Erythroblast (primary cell): ENCODE measurements at regions not wholly inside any gene's neighbourhood (a gene's known extent, or its start where the extent isn't known, plus 50 kb on each side); places are given as distances from the start of the nearest gene placed in this dataset.

ENCODE experiments used
- DNase-seq, 2 experiments: peaks; one replicate each; lab custom pipeline; 2025; lab: John Stamatoyannopoulos, UW
- GATA1 ChIP-seq: IDR thresholded peaks from 2 replicates; pipeline ENCODE4 v1.6.1; 2011; ENCODE audit warnings: low read depth, mild to moderate bottlenecking, control low read depth, low read length, moderate library complexity
- POLR2A ChIP-seq: IDR thresholded peaks from 2 replicates; pipeline ENCODE4 v1.6.1; 2011; ENCODE audit warnings: mild to moderate bottlenecking, low read length

DNA sequence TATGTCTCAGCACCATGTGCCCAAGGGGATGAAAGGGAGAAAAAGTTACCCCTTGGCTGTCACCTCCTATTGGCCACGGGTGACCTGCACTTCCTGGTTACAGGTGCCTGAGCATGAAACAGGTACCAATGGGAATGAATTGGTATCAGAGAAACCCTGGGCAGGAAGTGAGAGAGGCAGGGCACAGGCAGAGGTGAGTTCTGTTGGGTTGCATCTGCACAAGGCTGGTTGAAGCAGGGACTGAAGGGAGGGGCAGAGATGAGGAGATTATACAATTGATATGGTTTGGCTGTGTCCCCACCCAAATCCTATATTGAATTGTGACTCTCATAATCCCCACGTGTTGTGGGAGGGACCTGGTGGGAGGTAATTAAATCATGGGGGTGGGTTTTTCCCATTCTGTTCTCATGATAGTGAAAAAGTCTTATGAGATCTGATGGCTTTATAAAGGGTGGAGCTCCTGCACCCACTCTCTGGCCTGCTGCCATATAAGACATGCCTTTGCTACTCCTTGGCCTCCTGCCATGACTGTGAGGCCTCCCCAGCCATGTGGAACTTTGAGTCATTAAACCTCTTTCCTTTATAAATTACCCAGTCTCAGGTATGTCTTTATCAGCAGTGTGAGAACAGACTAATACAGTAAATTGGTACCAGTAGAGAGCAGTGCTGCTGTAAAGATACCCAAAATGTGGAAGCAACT, 291.8 kb downstream of the LRFN2 start:
- TF ChIP-seq POLR2A (no peak), GATA1 (no peak)
- no peak for DNase-seq

DNA sequence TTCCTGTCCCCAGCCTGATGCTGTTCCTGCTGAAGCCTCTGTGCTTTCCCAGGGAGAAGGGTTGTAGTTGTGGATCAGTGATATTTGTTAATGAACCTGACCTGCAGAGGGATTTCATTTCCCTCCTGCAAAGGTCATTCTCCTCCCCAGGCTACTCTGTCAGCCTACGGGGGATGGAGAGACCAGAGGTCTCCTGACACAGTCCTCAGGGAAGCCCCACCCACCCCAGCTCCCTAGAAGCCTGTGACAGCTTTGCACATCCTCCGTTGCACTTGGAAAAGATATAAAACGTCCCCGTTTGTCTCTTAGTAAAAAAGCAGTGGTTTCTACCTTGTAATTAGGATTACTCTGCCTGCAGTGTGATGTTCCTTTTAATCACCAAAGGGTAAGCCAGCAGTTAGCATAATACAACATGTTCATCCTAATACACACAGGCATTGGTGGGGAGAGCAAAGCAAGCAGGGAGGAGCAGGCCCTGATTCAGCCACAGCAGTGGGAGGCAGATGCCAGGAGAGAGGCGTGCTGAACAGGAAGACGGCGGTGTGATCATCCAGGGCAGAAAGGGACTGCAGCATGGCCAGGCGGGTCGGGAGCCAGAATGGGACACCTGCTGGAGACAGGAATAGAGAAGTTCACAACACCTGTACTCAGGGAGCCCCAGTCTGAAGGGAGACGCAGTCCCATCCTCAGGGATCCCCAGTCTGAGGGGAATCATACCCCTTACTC, 293.5 kb downstream of the LRFN2 start:
- TF ChIP-seq GATA1, result no peak
- TF ChIP-seq POLR2A, result no peak
- no peak for DNase-seq

DNA sequence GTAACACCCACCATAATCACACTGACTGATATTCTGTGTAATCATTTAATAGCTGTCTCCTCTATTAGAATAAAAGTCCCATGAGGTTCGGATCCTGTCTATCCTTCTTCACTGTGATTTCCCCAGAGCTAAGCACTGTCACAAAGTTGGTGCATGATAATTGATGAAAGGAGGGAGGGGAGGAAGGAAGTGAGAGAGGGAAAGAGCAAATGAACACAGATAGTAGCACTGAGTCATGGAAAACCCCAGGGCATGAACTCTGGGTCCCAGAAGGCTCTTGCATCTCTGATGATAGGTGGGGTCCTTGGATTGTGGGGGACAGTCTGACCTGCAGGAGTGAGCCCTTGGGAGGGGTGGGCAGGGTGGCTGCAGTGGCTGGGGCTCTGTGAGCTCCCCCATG, 294.1 kb downstream of the LRFN2 start:
- no peak for DNase-seq
- no peak for TF ChIP-seq GATA1
- no peak for TF ChIP-seq POLR2A

DNA sequence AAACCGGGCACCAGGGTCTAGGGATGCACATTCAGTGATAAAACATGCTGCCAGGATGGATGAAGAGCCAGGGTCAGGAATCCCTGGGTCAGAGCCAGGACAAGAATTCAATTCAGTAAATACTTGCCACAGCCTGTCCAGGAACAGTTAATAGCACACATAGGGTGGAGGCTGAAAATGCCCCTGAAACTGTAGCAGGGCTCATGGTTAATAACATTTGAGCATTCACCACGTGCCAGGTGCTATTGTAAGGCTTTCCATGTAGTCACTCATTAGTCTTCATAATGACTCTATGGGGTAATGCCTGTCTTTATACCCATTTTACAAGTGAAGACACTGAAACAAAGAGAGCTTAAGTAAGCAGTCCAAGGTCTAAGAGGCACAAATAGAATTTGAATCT, 296.3 kb downstream of the LRFN2 start:
- no peak for TF ChIP-seq POLR2A
- TF ChIP-seq GATA1, result no peak
- no peak for DNase-seq

DNA sequence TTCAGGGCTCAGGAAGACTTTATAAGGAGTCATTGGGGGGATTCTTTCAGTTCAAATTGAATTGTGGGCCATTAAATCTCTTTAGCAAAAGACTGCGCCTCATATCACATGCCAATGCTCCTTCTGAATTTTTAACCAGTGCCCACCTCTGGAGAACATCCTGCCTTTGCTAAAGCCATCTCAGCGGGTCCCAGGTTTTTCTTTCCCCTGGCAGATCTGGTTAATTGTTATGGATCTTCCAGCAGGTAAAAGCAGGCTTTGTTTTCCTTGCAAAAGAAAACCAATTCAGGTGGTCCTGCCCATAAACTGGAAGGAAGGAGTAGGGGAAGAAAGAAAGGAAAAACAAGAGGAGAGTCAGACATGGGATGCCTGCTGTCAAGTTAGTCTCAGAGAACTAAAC, 298.2 kb downstream of the LRFN2 start:
- TF ChIP-seq POLR2A, result no peak
- TF ChIP-seq GATA1, result no peak
- DNase-seq, result no peak

- TF ChIP-seq GATA1 (no peak), POLR2A (no peak)
- no peak for DNase-seq
These were observed 299.8 kb downstream of the LRFN2 start for GRCh38 chr6:40287296-40287850.

DNA sequence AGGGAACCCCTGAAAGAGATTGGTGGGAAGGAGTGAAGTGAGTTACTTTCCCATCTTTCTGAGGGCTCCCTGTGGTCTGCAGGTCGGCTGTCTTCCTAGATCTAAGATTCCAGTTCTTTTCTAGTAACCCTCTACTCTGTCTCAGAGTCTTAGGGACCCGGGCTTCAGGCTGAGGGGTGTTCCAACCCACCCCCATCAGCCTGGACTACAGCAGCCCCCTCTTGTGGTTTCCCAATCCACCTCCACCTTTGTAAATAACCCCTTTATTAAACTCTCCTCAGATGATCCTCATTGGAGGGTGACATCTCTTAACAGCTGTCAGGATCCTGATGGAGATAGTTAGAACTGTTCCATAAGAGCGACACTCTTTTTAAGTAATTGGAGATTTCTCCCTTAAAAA, 300.4 kb downstream of the LRFN2 start:
- DNase-seq, result no peak
- TF ChIP-seq POLR2A (no peak), GATA1 (no peak)

- no peak for DNase-seq
- TF ChIP-seq GATA1 (no peak), POLR2A (no peak)
These were observed 301.2 kb downstream of the LRFN2 start for GRCh38 chr6:40285996-40286395.

DNA sequence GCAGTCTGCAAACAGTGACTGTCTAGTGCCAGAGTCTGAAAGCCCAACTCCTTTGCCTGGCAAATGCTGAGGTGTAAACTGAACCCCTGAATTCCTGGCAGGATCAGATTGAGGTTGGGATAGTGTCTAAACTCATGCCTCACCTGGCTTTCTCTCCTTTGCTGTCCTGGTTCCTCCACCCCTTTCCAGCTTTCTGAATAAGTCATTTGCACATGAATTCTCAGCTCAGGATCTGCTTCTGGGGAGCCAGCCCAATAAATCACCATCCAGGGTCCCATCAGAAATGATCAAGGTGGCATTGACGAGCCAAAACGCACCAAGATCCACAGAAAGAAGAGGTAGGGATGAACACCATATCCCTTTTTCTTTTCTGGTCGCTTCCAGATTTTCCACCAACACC, 301.6 kb downstream of the LRFN2 start:
- no peak for TF ChIP-seq POLR2A
- TF ChIP-seq GATA1, result no peak
- no peak for DNase-seq

DNA sequence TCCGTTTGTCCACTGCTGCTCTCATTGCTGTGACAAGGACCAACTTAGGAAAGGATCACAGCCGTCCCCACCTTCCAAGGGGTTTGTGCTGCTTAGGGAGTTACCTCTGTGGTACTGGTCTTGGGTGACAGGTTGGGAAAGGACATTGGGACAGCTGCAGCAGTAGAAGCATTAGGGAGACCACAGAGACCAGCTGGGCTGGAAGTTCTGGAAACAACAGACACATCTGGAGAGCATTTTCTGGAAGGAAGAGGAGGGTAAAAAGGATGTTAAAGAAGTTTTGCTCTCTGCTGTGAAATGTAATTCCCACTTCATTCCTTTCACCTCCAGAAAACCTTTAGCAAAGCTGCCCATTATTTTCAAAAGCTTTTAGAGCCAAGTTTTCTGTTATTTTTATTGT, 304.2 kb downstream of the LRFN2 start:
- no peak for DNase-seq
- TF ChIP-seq GATA1 (no peak), POLR2A (no peak)

DNA sequence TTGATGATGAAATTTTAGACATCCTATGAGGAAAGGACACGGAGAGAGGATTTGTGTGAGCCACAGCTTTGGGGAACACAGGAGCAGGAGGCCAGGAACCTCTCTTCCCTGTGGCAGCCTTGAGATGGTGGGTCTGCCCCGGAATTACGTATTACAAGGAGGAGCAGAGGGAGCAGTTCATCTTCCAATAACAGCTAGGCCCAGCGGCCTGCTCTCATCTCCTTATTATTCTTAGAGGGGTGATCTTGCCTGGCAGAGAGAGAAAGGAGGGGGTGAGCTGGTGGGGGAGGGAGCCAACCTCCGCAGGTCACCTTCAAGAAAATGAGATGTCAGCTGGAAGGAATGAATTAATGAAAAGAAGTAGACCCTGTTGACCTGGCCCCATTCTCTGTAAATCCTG, 305.8 kb downstream of the LRFN2 start:
- DNase-seq, result no peak
- TF ChIP-seq POLR2A (no peak), GATA1 (no peak)

GRCh38 chr6:40280231-40280630, 306.9 kb downstream of the LRFN2 start:
- no peak for DNase-seq
- no peak for TF ChIP-seq POLR2A
- no peak for TF ChIP-seq GATA1

DNA sequence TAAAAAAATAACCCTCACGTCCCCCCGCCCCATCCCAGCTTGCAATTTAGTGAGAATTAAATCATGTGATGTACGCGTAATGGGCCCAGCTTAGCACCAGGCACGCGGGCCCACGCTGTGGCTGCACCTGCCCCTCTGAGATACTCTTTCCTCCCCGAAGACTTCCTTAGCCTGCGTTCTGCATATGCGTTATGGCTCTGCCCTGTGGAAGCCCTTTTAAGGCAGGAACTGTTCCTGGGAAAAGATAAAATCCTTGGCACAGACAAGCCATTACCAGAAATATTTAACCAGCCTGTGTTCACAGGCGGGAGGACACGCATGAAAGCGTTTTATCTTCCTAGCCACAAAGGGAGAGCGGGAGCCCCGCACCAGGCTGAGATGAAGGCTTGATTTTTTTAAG, 311.0 kb downstream of the LRFN2 start:
- no peak for TF ChIP-seq POLR2A
- no peak for TF ChIP-seq GATA1
- DNase-seq, result no peak

- TF ChIP-seq POLR2A (no peak), GATA1 (no peak)
- DNase-seq, result no peak
These were observed 313.1 kb downstream of the LRFN2 start for GRCh38 chr6:40274058-40274457.
